T-cell (primary cell): ENCODE measurements at regions not wholly inside any gene's neighbourhood (a gene's known extent, or its start where the extent isn't known, plus 50 kb on each side); places are given as distances from the start of the nearest gene placed in this dataset.

Experiments used
- ATAC-seq, 4 experiments: fragments of 200-7000 bp in 3 of 4; fragments of 150-1000 bp in 1 of 4; cut with Tn5 transposase; replicated peaks in 1 of 4; 1 replicate in 3 of 4; 2 replicates in 1 of 4; pipeline ENCODE4 v1.10.0; 2021; ENCODE audit warnings: moderate library complexity in 3 of 4, mild to moderate bottlenecking in 2 of 4, moderate number of reproducible peaks in 1 of 4
- CTCF ChIA-PET, 2 donors: fragments of 300-600 bp; sonication (Branson Sonifier 250); formaldehyde crosslinking; loops; one replicate each; lab custom pipeline; 2022; ENCODE audit warnings: antibody characterized with exemption in 2 of 2; lab: Charles Lee
- POLR2A ChIA-PET, 2 donors: fragments of 300-600 bp; sonication (Branson Sonifier 250); formaldehyde crosslinking; loops; one replicate each; lab custom pipeline; 2022; ENCODE audit warnings: antibody characterized with exemption in 2 of 2; lab: Charles Lee
- DNase-seq, 35 experiments: peaks; one replicate each; pipeline versions ENCODE4 v3.0.0 to v3.0.0-alpha.2; 2013 to 2023
- H3K27ac ChIP-seq: one replicate; pipeline ENCODE4 v1.5.1; 2013; ENCODE audit warnings: low read length
- H3K27me3 ChIP-seq, 2 experiments: replicated peaks in 1 of 2; 1 replicate in 1 of 2; 2 replicates in 1 of 2; pipeline versions ENCODE4 v1.6.1 to v1.7.0; 2013; ENCODE audit warnings: low read length in 1 of 2, mixed read lengths in 1 of 2; ENCODE audit not compliant: control insufficient read depth in 2 of 2, insufficient read depth in 2 of 2; ENCODE audit errors: extremely low read depth in 1 of 2
- H3K36me3 ChIP-seq, 2 donors: 1 replicate in 1 of 2; 2 replicates in 1 of 2; pipeline versions ENCODE4 v1.6.1 to v1.7.0; 2013; ENCODE audit warnings: low read length in 1 of 2; ENCODE audit not compliant: control insufficient read depth in 2 of 2, insufficient read depth in 1 of 2; ENCODE audit errors: extremely low read depth in 1 of 2
- H3K4me1 ChIP-seq, 2 experiments: 1 replicate in 1 of 2; 2 replicates in 1 of 2; pipeline versions ENCODE4 v1.6.1 to v1.7.0; 2013; ENCODE audit warnings: low read length in 2 of 2, mixed read lengths in 1 of 2; ENCODE audit not compliant: insufficient read depth in 2 of 2, control insufficient read depth in 1 of 2; ENCODE audit errors: extremely low read depth in 1 of 2
- H3K4me3 ChIP-seq, 2 donors: 1 replicate in 1 of 2; 2 replicates in 1 of 2; pipeline versions ENCODE4 v1.5.1 to v1.7.0; 2013; ENCODE audit warnings: mild to moderate bottlenecking in 2 of 2, low read length in 1 of 2, moderate library complexity in 1 of 2; ENCODE audit not compliant: control insufficient read depth in 1 of 2; ENCODE audit errors: extremely low read depth in 1 of 2
- H3K9me3 ChIP-seq: 2 replicates; pipeline ENCODE4 v1.7.0; 2013
- H3K27ac Mint-ChIP-seq, 2 donors: one replicate each; pipeline ENCODE4 v1.8.0; 2020 to 2021; ENCODE audit warnings: mild to moderate bottlenecking in 2 of 2, mixed read lengths in 2 of 2
- H3K27me3 Mint-ChIP-seq, 2 donors: one replicate each; pipeline ENCODE4 v1.8.0; 2021 to 2022; ENCODE audit warnings: mixed read lengths in 2 of 2
- H3K36me3 Mint-ChIP-seq: one replicate; pipeline ENCODE4 v1.8.0; 2021; ENCODE audit warnings: mixed read lengths
- H3K4me1 Mint-ChIP-seq, 3 donors: one replicate each; pipeline ENCODE4 v1.8.0; 2020 to 2022; ENCODE audit warnings: mixed read lengths in 3 of 3, mild to moderate bottlenecking in 1 of 3
- H3K4me3 Mint-ChIP-seq, 3 donors: one replicate each; pipeline ENCODE4 v1.8.0; 2020 to 2022; ENCODE audit warnings: mild to moderate bottlenecking in 3 of 3, mixed read lengths in 3 of 3, moderate library complexity in 3 of 3
- H3K9me3 Mint-ChIP-seq, 3 donors: one replicate each; pipeline ENCODE4 v1.8.0; 2020 to 2022; ENCODE audit warnings: mixed read lengths in 3 of 3
- WGBS: methylation state at CpG from one replicate; pipeline ENCODE4 v1.1.5; 2013; ENCODE audit warnings: missing lambda C conversion rate; ENCODE audit not compliant: insufficient coverage; 5-methylcytosine and 5-hydroxymethylcytosine counted together

- no peak overlapping the region for H3K4me3 Mint-ChIP-seq
- no peaks in the 10 kb centered on the region for H3K27me3 Mint-ChIP-seq
- peaks cover 0 to 14% (median 8%) of the 10 kb centered on the region in 3 donors for H3K9me3 Mint-ChIP-seq
- no peak overlapping the region for H3K27ac ChIP-seq
- ChIA-PET CTCF (no interaction called here), POLR2A (no interaction called here)
- 60% methylated on average over 1 of the region's 2 CpGs for WGBS
- DNase-seq (no peak), ATAC-seq (no peak)
- H3K4me1 ChIP-seq, result no peaks in the 10 kb centered on the region
- no peaks in the 10 kb centered on the region for H3K4me1 Mint-ChIP-seq
- no peak overlapping the region for H3K4me3 ChIP-seq
- H3K36me3 Mint-ChIP-seq, result no peaks in the 10 kb centered on the region
- H3K36me3 ChIP-seq, result no peaks in the 10 kb centered on the region
- no peaks in the 10 kb centered on the region for H3K27me3 ChIP-seq
- H3K27ac Mint-ChIP-seq, result no peak overlapping the region
- no peaks in the 10 kb centered on the region for H3K9me3 ChIP-seq
These were observed 261.9 kb upstream of the EPHA4 start for GRCh38 chr2:221833966-221834365.

- Mint-ChIP-seq H3K27me3 (no peaks in the 10 kb centered on the region), H3K27ac (no peak overlapping the region), H3K36me3 (no peaks in the 10 kb centered on the region), H3K9me3 (peaks cover 0 to 19% (median 6%) of the 10 kb centered on the region in 3 donors), H3K4me3 (no peak overlapping the region), H3K4me1 (no peaks in the 10 kb centered on the region)
- 36% methylated on average over 1 of the region's 2 CpGs for WGBS
- Histone ChIP-seq H3K4me1 (no peaks in the 10 kb centered on the region), H3K4me3 (no peak overlapping the region), H3K9me3 (no peaks in the 10 kb centered on the region), H3K27ac (no peak overlapping the region), H3K27me3 (no peaks in the 10 kb centered on the region), H3K36me3 (no peaks in the 10 kb centered on the region)
- POLR2A ChIA-PET, result no interaction called here
- CTCF ChIA-PET, result no interaction called here
- ATAC-seq, result no peak
- DNase-seq, result no peak
These were observed 258.9 kb upstream of the EPHA4 start for GRCh38 chr2:221831051-221831450.

- no peak overlapping the region for H3K4me3 ChIP-seq
- CTCF ChIA-PET, result no interaction called here
- no CpG with 5 or more reads among the region's 2 CpGs for WGBS
- DNase-seq (no peak), ATAC-seq (no peak)
- POLR2A ChIA-PET, result no interaction called here
- Mint-ChIP-seq H3K4me1 (no peaks in the 10 kb centered on the region), H3K36me3 (no peaks in the 10 kb centered on the region), H3K4me3 (no peak overlapping the region), H3K27me3 (no peaks in the 10 kb centered on the region), H3K9me3 (no peaks in the 10 kb centered on the region), H3K27ac (no peak overlapping the region)
- no peaks in the 10 kb centered on the region for H3K36me3 ChIP-seq
- no peaks in the 10 kb centered on the region for H3K4me1 ChIP-seq
- no peaks in the 10 kb centered on the region for H3K27me3 ChIP-seq
- H3K9me3 ChIP-seq, result no peaks in the 10 kb centered on the region
- H3K27ac ChIP-seq, result no peak overlapping the region
These were observed 250.3 kb upstream of the EPHA4 start for GRCh38 chr2:221822416-221822815.

- H3K27me3 ChIP-seq, result no peaks in the 10 kb centered on the region
- ChIA-PET POLR2A (no interaction called here), CTCF (no interaction called here)
- peaks cover 0 to 8% (median 4%) of the 10 kb centered on the region in 3 donors for H3K9me3 Mint-ChIP-seq
- WGBS, result 80% methylated on average over 2 of the region's 9 CpGs
- H3K4me1 ChIP-seq, result no peaks in the 10 kb centered on the region
- ATAC-seq, result no peak
- H3K27ac ChIP-seq, result no peak overlapping the region
- no peaks in the 10 kb centered on the region for H3K9me3 ChIP-seq
- H3K4me3 Mint-ChIP-seq, result no peak overlapping the region
- H3K4me1 Mint-ChIP-seq, result no peaks in the 10 kb centered on the region
- H3K27ac Mint-ChIP-seq, result no peak overlapping the region
- no peaks in the 10 kb centered on the region for H3K36me3 ChIP-seq
- H3K4me3 ChIP-seq, result no peak overlapping the region
- H3K27me3 Mint-ChIP-seq, result peaks cover 0 to 4% of the 10 kb centered on the region in 2 donors
- H3K36me3 Mint-ChIP-seq, result no peaks in the 10 kb centered on the region
- DNase-seq, result no peak
These were observed 246.7 kb upstream of the EPHA4 start for GRCh38 chr2:221818616-221819320.

GRCh38 chr2:221817878-221818277 is 245.8 kb upstream of the EPHA4 start:
- ATAC-seq, result no peak
- peaks cover 0 to 4% of the 10 kb centered on the region in 2 donors for H3K27me3 Mint-ChIP-seq
- H3K27ac ChIP-seq, result no peak overlapping the region
- ChIA-PET POLR2A (no interaction called here), CTCF (no interaction called here)
- H3K9me3 Mint-ChIP-seq, result peaks cover 0 to 8% (median 5%) of the 10 kb centered on the region in 3 donors
- H3K27me3 ChIP-seq, result no peaks in the 10 kb centered on the region
- H3K9me3 ChIP-seq, result no peaks in the 10 kb centered on the region
- no peaks in the 10 kb centered on the region for H3K4me1 ChIP-seq
- H3K27ac Mint-ChIP-seq, result no peak overlapping the region
- DNase-seq, result no peak
- no peak overlapping the region for H3K4me3 Mint-ChIP-seq
- H3K4me3 ChIP-seq, result no peak overlapping the region
- H3K36me3 Mint-ChIP-seq, result no peaks in the 10 kb centered on the region
- no peaks in the 10 kb centered on the region for H3K4me1 Mint-ChIP-seq
- H3K36me3 ChIP-seq, result no peaks in the 10 kb centered on the region
- WGBS, result 60% methylated on average over 2 of the region's 3 CpGs

GRCh38 chr2:221817052-221817451 is 244.9 kb upstream of the EPHA4 start:
- peaks cover 0 to 4% of the 10 kb centered on the region in 2 donors for H3K27me3 Mint-ChIP-seq
- no peak for ATAC-seq
- POLR2A ChIA-PET, result no interaction called here
- Histone ChIP-seq H3K9me3 (no peaks in the 10 kb centered on the region), H3K4me3 (no peak overlapping the region), H3K4me1 (no peaks in the 10 kb centered on the region), H3K27ac (no peak overlapping the region), H3K36me3 (no peaks in the 10 kb centered on the region), H3K27me3 (no peaks in the 10 kb centered on the region)
- CTCF ChIA-PET, result interaction anchor here in 1 of 2 donors (0.6 kb wide), 1 partner anchor 36 kb away, joined by 3 read pairs; no protein-coding TSS in a partner anchor
- H3K27ac Mint-ChIP-seq, result no peak overlapping the region
- peaks cover 0 to 8% (median 5%) of the 10 kb centered on the region in 3 donors for H3K9me3 Mint-ChIP-seq
- no peaks in the 10 kb centered on the region for H3K4me1 Mint-ChIP-seq
- H3K36me3 Mint-ChIP-seq, result no peaks in the 10 kb centered on the region
- WGBS, result 92% methylated on average over 4 of the region's 4 CpGs
- no peak for DNase-seq
- no peak overlapping the region for H3K4me3 Mint-ChIP-seq
